ENCODE measurements at regions not wholly inside any gene's neighbourhood (a gene's known extent, or its start where the extent isn't known, plus 50 kb on each side); places are given as distances from the start of the nearest gene placed in this dataset.

DNA sequence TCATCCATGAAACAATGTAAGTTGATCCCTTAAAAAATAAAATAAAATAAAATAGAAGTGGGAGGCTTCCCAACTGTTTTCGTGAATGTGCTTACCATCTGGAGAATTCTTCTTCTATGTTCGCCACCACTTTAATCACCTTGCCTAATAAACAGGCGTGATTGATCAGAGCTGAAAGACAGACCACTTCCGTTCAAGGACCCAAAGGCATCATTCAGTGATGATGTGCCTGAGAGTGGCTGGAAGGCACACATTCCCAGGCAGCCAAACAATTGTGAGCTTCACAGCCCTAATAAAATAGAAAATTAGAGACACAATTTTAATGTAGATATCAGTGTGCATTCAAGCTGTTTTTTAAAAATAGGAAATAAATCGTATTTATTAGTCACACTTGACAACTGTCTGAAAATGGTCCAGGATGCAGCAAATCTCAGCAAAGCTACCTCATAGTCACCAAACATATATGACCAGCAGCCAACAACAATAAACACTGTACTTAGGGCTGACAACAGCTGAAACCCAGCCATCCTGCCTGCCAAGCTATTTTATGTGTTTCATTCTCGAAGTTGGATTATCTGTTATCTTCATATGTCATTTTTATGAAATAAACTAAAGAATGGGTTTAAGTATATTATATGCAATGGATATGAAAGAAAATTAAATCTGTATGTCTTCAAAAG is 163.2 kb upstream of the FAM9B start:
- DNase-seq: no peak

DNA sequence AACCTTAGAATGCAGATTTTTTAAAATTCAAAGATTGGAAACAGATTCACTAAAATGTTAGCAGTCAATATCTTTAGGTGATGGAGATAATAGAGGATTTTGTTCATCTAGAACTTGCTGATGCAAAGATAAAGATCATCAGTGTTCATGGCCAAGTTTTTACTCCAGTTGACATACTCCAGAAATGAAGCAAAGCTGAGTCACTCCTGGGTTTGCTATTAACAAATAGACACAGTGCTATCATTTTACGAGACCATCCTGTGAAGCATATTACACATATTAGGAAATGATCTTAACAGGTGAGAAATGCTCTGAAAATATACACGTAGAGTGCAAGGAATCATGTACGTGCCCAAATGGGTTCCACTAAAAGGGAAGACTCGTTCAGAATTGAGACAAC is 170.6 kb upstream of the FAM9B start:
- DNase-seq: no peak

DNA sequence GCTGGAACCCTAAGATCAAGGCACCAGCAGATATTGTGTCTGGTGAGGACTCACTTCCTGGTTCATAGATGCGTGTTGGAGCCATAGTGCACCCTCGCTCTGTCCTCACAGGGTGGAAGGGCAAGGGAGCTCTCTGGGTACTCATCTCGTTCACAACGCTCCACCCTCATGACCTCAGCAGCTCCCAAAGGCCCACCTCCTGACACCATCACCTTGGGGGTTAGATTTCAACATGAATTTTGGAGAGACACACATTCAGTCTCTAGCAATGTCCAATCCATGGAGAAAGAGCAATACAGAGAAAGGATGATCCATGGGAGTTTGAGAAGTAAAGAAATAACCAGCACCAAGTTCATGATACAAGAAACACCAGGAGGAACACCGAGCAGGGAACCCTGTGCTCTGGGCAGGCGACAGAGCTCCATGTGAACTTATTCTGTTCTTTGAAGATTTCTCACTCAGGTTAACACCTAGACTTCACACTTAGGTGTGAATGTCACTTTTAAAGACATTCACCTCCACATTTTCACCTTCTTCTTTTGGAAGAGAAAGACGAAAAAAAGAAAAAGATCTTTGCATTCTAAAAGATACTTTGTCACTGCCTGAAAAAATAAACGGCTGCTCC is 171.8 kb upstream of the FAM9B start:
- DNase-seq: no peak

DNA sequence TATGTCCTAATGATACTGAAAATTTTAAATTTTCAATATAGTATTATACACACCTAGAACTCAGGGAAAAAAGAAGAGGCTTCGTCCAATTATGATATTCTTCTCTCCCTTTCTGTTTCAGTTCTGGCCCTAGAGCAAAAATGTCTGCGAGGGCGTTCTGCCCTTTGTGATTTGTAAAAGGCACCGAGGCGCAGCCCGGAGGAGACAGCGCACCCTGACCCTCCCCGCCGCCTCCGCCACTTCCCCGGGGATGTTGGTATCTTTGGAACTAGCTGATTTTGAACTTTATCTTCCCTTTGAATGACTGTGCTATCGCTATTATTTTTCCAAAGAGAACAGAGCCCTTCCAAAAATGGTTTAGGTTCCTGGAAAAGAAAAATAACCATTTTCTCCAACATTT is 173.2 kb upstream of the FAM9B start:
- no peak for DNase-seq

DNA sequence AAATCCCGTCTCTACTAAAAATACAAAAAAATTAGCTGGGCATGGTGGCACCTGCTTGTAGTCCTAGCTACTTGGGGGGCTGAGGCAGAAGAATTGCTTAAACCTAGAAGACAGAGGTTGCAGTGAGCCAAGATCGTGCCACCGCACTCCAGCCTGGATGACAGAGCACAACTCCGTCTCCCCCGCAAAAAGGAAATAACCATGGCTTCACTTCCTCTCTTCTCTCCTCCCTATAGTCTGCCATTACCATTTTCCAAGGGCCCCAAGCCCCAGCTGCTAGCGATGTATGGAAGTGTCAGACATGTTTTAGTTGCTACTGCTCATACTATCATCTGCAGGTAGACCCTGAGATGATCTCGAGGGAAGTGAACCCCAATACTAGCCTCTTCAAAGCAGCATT is 177.3 kb upstream of the FAM9B start:
- DNase-seq: no peak

DNA sequence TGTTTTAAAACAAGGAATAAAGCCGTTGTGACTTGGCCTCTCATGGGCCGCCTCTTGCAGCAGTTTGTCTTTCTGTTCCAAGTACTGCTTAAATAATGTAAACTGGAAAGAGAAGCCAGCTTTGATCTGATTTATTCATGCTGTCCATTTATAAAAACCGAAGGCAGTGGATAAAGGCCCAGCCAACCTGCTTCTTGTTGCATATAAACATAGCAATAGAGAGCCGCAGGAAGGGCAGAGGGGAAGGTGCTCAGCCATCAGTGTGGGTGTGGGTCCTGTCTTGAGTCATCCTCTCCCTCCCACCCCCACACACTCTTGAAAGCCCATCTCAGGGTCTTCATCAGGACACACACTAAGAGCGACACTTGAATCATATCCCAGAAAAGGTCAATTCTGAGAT is 187.9 kb upstream of the FAM9B start:
- DNase-seq: no peak

DNA sequence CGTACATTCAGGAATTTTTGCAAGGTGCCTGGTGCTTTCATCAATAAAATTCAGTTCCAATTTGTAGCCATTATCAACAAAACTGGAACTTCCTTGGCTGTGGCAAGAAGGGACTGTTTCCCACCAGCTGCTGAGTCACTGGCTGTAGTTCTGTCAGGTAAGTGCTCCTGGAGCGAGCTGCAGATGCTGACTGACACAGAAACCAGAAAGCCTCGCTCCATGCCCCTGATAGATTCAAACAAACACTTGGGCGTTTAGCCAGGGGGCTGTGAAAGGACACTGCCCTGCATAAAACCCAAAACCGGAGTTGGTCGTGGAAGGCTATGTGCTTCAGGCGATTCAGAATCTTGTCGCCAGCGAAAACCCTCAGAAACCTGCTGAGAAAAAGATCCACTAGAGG is 188.4 kb upstream of the FAM9B start:
- no peak for DNase-seq

DNA sequence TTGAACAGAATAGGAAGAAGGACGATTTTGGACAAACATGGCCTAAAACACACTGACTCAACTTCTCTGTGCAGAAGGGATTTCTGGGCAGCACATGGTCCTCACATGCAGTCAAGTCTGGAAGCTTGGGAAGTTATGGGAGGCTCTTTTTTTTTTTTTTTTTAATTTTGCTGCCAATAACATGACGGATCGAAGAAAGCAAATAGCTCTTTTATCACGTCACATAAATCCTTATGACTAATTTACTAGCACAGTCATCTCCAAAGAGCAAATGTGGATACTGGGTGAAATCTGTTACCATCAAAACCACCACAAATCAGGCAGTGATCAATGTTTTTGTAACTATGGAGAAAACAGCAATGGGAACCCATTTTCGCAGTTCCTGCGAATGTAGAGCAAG is 193.3 kb upstream of the FAM9B start:
- no peak for DNase-seq

DNA sequence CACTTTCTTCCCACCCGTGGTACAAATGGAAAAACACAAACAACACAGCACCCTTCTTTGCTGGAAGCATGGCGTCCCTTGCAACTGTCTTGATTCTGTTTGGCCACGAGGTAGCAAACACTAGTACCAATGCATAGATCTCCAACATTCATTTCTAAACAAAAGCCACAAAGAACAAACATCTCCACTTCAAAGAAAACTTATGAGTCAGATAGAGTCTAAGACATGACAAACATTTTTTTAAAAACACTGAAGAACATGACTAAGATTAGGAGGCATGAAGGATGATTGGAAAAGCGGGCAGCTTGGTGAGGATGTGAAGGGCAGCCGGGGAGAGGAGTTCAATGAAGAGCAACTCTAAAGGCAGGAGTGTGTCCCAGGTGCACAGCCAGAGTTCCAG is 197.6 kb upstream of the FAM9B start:
- no peak for DNase-seq

DNA sequence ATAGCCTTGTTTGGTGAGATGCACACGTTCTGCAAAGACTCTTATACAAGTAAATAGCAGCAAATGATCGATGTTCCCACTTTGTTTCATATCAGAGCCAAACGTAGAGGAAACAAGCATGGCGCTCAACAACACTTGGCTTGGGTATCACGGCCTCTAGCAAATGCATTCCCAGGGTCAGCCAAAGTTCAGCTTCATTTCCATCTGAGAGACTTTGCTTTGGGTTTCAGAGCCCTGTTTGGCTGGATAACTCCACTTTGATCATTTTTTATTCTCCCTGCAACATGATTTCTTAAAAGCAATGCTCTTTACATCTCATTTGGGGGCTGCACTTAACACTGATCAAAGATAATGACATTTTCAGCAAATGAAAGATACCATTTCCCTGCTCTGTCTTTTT is 199.2 kb upstream of the FAM9B start:
- no peak for DNase-seq

DNA sequence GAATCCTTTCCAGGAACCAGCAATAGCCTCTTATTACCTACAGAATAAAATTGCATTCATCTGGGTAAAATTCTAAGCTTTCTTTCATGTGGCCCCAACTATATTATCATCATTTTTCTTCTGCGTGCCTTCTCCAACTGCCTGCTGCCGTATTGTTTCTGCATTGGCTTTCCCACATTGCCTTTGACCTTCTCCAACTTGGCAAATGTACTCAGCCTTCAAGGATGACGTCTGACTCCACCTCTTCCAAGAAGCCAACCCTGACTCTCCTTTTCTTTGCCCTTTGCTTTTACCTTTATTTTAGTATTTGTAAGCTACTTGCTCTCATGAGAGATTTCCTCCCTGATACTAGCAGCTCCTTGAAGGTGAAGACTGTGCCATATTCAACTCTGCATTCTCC is 200.4 kb upstream of the FAM9B start:
- DNase-seq: no peak

DNA sequence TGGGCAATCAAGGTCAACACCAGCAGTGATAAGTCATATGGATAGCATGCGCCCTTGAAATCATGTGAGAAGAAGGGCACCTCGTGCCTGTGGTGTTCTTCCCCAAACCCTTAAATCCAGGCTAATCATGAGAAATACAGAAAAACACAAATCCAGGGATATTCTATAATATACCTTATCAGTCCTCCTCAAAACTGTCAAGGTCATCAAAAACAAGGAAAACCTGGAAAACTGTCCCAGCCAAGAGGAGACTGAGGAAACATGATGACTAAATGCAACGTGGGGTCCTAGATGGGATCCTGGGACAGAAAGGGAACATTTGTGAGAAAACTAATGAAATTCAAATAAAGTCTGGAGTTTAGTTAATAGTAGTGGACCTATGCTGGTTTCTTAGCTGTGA is 201.8 kb upstream of the FAM9B start:
- no peak for DNase-seq

DNA sequence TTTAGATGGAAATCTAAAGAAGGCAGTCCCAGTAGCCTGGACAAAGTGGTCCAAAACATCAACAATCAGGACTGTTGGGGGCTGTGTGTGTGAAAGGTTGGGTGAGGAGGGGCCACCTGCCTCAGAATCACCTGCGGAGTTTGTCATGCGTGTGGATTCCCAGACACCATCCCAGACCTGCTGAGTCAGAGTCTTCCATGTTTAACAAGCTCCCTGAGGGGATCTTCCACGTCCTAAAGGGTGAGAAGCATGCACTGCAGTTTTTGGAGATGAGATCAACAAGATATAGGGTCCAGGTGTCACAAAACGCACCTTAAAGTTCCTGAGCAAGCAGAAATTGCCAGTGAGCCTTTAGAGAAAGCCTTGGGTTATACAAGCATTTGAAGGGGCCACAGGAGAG is 207.0 kb upstream of the FAM9B start:
- no peak for DNase-seq

DNA sequence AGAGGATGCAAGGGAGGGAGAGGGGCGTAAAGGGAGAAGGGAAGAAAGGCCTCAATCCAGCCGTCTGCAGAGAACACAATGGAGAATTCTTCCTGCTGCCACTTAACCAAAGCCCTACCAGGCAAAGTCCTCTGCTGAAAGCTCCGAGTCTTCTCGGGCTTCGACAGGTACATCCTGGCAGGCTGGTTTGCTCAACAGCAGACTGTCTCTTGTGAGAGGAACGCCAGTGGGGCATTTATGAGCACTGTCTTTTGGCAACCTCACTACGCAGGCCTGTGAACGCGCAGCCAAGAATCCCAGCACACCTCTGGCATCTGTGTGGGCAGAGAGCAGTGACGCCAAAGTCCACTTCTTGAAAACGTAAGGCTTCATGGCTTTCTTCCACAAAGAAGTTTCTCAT is 207.5 kb upstream of the FAM9B start:
- no peak for DNase-seq

DNA sequence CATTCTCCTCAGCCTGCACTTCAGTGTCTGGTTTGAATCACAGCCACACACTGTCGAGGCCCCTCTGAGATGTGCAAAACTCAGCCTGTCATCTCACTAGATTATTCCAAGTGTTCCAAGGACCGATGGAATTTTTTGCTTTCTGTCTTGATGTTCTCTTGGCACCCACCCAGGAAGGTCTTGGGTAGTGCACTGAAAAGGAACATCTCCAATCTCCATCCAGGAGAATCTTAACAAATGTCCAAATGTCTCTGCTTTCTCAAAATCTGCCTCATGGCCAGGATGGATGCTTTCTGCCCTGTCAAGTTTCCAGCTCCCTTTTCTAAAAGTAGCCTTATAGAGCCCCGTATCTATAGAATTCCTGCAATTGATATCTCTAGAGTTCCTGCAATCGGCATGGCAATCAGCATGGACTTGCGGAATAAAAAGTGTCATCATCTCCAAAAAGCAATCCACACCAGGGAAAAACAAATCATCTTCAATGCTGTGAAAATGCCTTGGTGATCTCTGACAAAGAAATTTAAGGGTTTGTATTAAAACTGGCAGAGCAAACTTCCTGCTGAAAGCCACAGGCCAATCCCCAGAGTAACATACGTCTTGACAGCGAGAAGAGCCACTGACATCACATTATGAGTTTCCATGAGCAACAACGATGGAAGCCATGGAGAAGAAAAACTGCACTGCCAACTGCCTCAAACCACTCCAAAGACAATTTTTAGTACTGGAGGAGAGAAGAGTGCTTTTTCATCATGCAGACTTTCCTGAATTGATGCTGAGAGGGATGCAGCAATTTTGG is 215.3 kb upstream of the FAM9B start:
- DNase-seq: no peak

DNA sequence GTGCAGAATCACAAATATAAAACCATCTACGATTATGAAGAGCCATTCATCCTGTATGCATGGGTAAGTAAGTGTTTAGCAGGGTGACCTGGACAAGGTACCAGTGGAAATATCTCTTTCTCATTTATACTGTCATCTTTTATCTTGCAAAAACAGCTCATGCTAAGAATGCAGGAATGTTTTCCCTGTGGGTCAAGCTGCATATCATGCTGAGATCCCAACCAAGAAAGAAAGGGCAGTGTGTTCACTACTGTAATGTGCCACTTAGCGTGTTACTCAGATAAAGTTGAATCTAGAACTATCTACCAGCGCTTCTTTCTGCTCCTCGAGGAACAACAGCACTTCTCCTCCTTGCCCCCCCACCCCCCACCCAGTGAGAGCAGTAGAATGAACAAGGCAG is 212.7 kb upstream of the TBL1X start:
- DNase-seq: no peak

DNA sequence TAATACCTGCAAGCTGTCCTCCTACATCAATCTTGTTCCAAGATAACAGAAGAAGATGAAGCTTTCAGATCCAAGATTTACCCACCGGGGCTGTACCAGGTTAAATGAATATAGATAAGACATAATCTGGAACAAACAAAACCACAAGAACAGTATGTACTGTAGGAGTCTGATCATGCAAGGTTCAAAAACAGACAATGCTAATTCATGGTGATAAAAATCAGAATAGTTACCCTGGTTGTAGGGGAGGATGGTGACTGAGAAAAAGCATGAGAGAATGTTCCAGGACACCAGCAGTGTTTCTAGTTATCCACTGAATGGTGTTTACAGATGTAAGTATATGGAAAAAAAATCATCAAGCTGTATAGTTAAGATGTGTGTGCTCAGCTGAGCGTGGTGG is 211.6 kb upstream of the TBL1X start:
- no peak for DNase-seq

DNA sequence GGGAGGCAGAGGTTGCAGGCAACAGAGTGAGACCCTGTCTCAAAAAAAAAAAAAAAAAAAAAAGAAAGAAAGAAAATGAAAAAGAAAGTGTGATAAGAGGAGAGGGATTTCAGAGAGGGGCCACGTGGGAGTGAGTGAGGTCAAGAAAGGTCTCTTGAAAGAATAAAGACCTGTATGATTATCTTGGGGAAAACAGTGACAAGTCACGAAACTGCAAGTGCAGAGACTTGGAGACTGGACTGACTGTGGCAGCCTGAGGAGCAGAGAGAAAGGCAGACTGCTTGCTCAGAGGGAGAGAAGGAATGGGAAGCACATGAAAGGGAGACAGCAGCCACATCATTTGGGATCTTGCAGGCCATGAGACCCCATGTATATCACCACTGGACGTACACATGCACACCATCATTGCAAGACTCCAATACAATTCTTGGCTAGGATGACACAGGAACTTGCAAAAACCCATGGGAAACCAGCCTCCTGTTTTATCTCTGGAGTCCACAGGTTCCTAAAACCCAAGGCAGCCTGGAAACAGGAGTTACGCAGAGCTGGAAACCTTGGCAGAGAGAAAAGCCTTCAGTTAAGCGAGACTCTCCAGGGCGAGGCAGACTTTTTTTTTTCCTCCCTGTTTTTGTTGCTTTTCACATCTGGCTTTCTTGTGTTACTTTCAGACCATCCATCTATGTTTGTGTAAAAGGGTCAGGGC is 207.0 kb upstream of the TBL1X start:
- no peak for DNase-seq

DNA sequence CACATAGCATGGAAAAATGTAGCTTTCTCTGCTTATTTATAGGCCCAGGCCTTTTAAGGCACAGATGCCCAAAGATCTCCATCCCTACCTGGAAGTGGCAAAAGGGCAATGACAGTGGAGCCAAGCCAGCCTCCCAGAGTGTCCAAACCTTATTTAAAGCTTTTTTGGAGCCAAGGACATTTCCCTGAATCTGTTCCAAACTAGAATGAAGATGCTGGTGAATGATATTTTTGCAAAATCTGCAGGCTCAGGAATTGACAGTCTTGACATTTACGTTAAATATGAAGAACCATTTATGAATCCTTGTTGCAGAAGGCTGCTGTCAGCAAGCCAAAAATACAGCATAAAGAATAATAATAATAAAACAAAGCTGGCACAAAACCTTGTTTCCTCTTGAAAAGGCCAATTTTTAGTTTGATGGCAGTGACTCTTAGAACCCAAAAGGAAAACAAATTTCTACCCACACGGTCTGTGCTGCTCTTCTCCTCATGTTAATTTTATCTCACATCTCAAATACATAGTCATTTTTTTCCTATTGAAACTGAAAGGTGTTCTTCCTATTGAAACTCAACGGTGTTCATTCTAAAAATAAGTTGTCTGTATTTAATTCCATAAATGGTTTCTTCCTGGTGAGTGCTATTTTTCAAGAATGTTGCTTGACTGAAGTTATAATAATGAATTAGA is 206.3 kb upstream of the TBL1X start:
- no peak for DNase-seq

DNA sequence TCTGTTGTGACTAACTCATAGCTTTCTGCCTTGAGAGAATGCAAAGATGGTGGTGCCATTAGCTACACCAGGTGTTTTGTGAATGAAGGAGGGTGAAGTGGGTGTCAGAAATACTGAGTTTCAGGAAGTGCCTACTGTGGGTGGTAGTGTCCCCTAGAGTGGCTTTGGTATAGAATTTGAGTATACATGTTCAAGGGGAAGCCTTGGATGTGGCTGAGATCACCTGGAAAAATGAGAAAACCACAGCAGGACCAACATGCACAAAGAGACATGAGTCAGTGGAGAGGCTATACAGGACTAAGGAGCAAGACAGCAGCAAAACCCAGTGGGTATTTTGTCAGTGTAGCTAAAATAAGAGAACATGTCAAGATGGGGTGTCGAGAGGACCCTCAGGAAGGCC is 204.3 kb upstream of the TBL1X start:
- no peak for DNase-seq

DNA sequence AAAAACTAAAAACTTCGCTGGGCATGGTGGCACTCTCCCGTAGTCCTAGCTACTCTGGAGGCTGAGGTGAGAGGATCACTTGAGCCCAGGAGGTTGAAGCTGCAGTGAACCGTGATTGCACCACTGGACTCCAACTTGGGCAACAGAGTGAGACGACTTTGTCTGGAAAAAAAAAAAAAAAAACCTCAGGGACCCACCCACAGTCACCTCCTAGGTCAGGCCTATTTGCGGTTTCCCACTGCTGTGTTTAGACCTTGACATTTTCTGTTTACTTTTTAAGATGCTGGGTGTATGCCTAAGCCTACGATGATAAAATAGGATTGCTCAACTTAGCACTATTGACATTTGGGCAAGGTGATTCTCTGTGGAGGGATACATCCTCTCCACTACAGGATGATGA is 197.4 kb upstream of the TBL1X start:
- DNase-seq: no peak

DNA sequence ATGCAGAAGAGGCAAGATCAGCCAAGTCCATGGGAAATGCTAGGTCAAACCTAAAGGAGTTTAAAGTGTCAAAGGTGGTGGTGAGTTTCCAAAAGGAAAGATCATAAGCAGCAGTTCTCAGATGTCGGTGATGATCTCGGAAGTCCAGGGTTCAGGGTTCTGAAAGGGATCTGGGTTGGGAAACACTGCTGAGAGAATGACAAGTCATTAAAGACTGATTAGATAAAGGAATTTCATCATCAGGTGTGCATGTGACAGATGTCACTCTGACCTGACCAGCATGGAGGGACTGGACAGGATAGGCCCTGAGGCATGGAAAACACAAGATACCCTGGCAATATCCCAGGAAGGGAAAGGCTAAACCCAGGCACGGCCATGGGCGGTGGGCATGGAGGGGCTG is 195.7 kb upstream of the TBL1X start:
- DNase-seq: no peak
